Transverse colon (tissue), 4 donors: ENCODE measurements at regions not wholly inside any gene's neighbourhood (a gene's known extent, or its start where the extent isn't known, plus 50 kb on each side); places are given as distances from the start of the nearest gene placed in this dataset.

ENCODE experiments used
- DNase-seq: peaks from one replicate; pipeline ENCODE4 v3.0.0-alpha.2; 2019
- H3K27ac ChIP-seq, 4 donors: fragments of 200-600 bp; sonication (generic); 2 replicates each; pipeline ENCODE4 v1.5.1; 2016 to 2018; ENCODE audit warnings: inconsistent platforms in 4 of 4
- H3K27me3 ChIP-seq: fragments of 200-600 bp; sonication (generic); 2 replicates; pipeline ENCODE4 v1.5.1; 2017; ENCODE audit warnings: inconsistent platforms
- H3K36me3 ChIP-seq, 4 donors: fragments of 200-600 bp; sonication (generic); 2 replicates each; pipeline ENCODE4 v1.5.1; 2017 to 2019; ENCODE audit warnings: inconsistent platforms in 4 of 4
- H3K4me1 ChIP-seq, 4 donors: fragments of 200-600 bp; sonication (generic); 2 replicates each; pipeline ENCODE4 v1.5.1; 2017 to 2020; ENCODE audit warnings: inconsistent platforms in 4 of 4
- H3K4me3 ChIP-seq, 4 donors: fragments of 200-600 bp; sonication (generic); 1 replicate in 1 of 4; 2 replicates in 3 of 4; pipeline versions ENCODE4 v1.5.1 to v1.6.1; 2017 to 2019; ENCODE audit warnings: inconsistent platforms in 4 of 4
- H3K9me3 ChIP-seq, 2 donors: fragments of 200-600 bp; sonication (generic); 2 replicates each; pipeline ENCODE4 v1.5.1; 2017 to 2019; ENCODE audit warnings: inconsistent platforms in 2 of 2
- CTCF ChIP-seq, 5 experiments: fragments of 200-600 bp in 3 of 5; fragments of 450-650 bp in 2 of 5; sonication (generic) in 3 of 5; IDR thresholded peaks; 1 replicate in 2 of 5; 2 replicates in 3 of 5; pipeline ENCODE4 v1.5.1; 2016 to 2017; ENCODE audit warnings: antibody characterized with exemption in 5 of 5, inconsistent platforms in 3 of 5, mild to moderate bottlenecking in 2 of 5, moderate library complexity in 1 of 5
- EP300 ChIP-seq: sonication (generic); formaldehyde crosslinking; IDR thresholded peaks from one replicate; pipeline ENCODE4 v1.6.1; 2017; ENCODE audit warnings: antibody characterized with exemption, low read depth
- POLR2A ChIP-seq: fragments of 450-650 bp; IDR thresholded peaks from one replicate; pipeline ENCODE4 v1.6.1; 2016; ENCODE audit warnings: antibody characterized with exemption, mild to moderate bottlenecking, moderate library complexity
- POLR2AphosphoS5 ChIP-seq, 3 donors: sonication (generic); formaldehyde crosslinking; IDR thresholded peaks; one replicate each; pipeline ENCODE4 v1.6.1; 2016; ENCODE audit warnings: antibody characterized with exemption in 3 of 3
- WGBS, 2 donors: methylation state at CpG; one replicate each; pipeline ENCODE4 v1.1.5; 2018; ENCODE audit warnings: low coverage in 1 of 2; 5-methylcytosine and 5-hydroxymethylcytosine counted together
- in situ Hi-C, 4 donors: fragments of 200-750 bp; cut with MboI; loops; one replicate each; pipeline versions ENCODE4 v1.15.0 to v1.15.1; 2017; ENCODE audit warnings: low sequenced_read_pairs in 3 of 4, low pct_ligation_motif_present in 1 of 4, low pct_unique_long_range_greater_than_20kb in 1 of 4
- intact Hi-C: fragments of 100-400 bp; cut with DNase I; formaldehyde crosslinking; loops from one replicate; pipeline ENCODE4 v1.15.1; 2023; ENCODE audit warnings: low total_unique reads

GRCh38 chr22:36079041-36079440, 50.4 kb upstream of the RBFOX2 start:
- no peak for DNase-seq
- in situ Hi-C loops (no loop called here), intact Hi-C loops (no loop called here)
- Histone ChIP-seq H3K4me3 (no peak overlapping the region), H3K4me1 (no peaks in the 10 kb centered on the region), H3K36me3 (no peaks in the 10 kb centered on the region), H3K27ac (no peak overlapping the region), H3K9me3 (no peaks in the 10 kb centered on the region), H3K27me3 (no peaks in the 10 kb centered on the region)
- TF ChIP-seq POLR2A (no peak), EP300 (no peak), POLR2AphosphoS5 (IDR thresholded peaks at IDR 0.05) (no peak), CTCF (IDR thresholded peaks at IDR 0.05) (no peak)
- WGBS, 2 donors = 95% methylated on average over 2 of the region's 2 CpGs; no CpG with 5 or more reads in 1 of the 2 donors
